HepG2 (cell line): ENCODE measurements at regions not wholly inside any gene's neighbourhood (a gene's known extent, or its start where the extent isn't known, plus 50 kb on each side); places are given as distances from the start of the nearest gene placed in this dataset.

ENCODE experiments used
- ATAC-seq: fragments of 200-7000 bp; cut with Tn5 transposase; 3 replicates; pipeline ENCODE4 v1.9.1; 2020; ENCODE audit warnings: mild to moderate bottlenecking, moderate library complexity
- BruUV-seq: library from RNA; stranded (reverse); fragments of 400-500 nt; replicated peaks from 2 replicates; lab custom pipeline; 2021; lab: Mats Ljungman, UMichigan
- CTCF ChIA-PET: fragments of 300-600 bp; formaldehyde crosslinking; extraction: SDS; loops from one replicate; lab custom pipeline; 2021; ENCODE audit warnings: low total read pairs, inconsistent platforms, low intra/inter-chr PET ratio; lab: Yijun Ruan, JAX
- POLR2A ChIA-PET: fragments of 350-600 bp; sonication (Branson Sonifier 250); formaldehyde crosslinking; loops from one replicate; lab custom pipeline; 2020; ENCODE audit warnings: antibody characterized with exemption, inconsistent platforms; lab: Yijun Ruan, JAX
- DNase-seq: peaks from one replicate; pipeline ENCODE4 v3.0.0-alpha.2; 2015; ENCODE audit warnings: low spot score
- FAIRE-seq: peaks from 3 replicates; lab custom pipeline; 2011; peaks lifted over from hg19 to GRCh38; lab: Jason Lieb, UNC
- H2AFZ ChIP-seq: one replicate; pipeline ENCODE4 v1.6.1; 2011; ENCODE audit warnings: low read length, inconsistent platforms
- H3K27ac ChIP-seq: fragments of 300-600 bp; 3 replicates; pipeline ENCODE4 v1.8.0; 2011; ENCODE audit warnings: mixed run types, mild to moderate bottlenecking, mixed read lengths, low read length, inconsistent platforms; ENCODE audit not compliant: insufficient read depth; ENCODE audit errors: extremely low read length
- H3K27me3 ChIP-seq, 2 experiments: fragments of 200-600 bp in 1 of 2; 2 replicates in 1 of 2; 3 replicates in 1 of 2; pipeline versions ENCODE4 v1.6.0 to v1.8.0; 2011; ENCODE audit warnings: low read length in 2 of 2, mild to moderate bottlenecking in 2 of 2, moderate library complexity in 2 of 2, inconsistent platforms in 1 of 2; ENCODE audit not compliant: insufficient read depth in 2 of 2, control insufficient read depth in 1 of 2
- H3K36me3 ChIP-seq, 2 experiments: fragments of 200-600 bp in 1 of 2; replicated peaks in 1 of 2; 2 replicates in 1 of 2; 3 replicates in 1 of 2; pipeline versions ENCODE4 v1.5.1 to v1.8.0; 2011; ENCODE audit warnings: low read length in 2 of 2, inconsistent platforms in 1 of 2; ENCODE audit not compliant: insufficient read depth in 2 of 2, control insufficient read depth in 1 of 2
- H3K4me1 ChIP-seq: 2 replicates; pipeline ENCODE4 v1.5.1; 2012; ENCODE audit warnings: low read length, inconsistent platforms; ENCODE audit not compliant: insufficient read depth
- H3K4me2 ChIP-seq: 2 replicates; pipeline ENCODE4 v1.6.0; 2011; ENCODE audit warnings: low read depth, low read length, inconsistent platforms
- H3K4me3 ChIP-seq, 3 experiments: fragments of 200-600 bp in 1 of 3; sonication (generic), shearing (Covaris generic) in 1 of 3; replicated peaks in 1 of 3; 2 replicates each; pipeline ENCODE4 v1.5.1; 2011 to 2016; ENCODE audit warnings: low read length in 3 of 3, inconsistent platforms in 2 of 3, low read depth in 2 of 3, mild to moderate bottlenecking in 2 of 3, control low read depth in 1 of 3, mixed read lengths in 1 of 3; ENCODE audit not compliant: insufficient read depth in 1 of 3
- H3K79me2 ChIP-seq: one replicate; pipeline ENCODE4 v1.6.1; 2011; ENCODE audit warnings: low read length, inconsistent platforms; ENCODE audit not compliant: insufficient read depth
- H3K9ac ChIP-seq: 2 replicates; pipeline ENCODE4 v1.6.0; 2011; ENCODE audit warnings: mild to moderate bottlenecking, low read depth, low read length, inconsistent platforms; ENCODE audit not compliant: insufficient read depth
- H3K9me3 ChIP-seq: 2 replicates; pipeline ENCODE4 v1.5.1; 2012; ENCODE audit warnings: mild to moderate bottlenecking, low read length
- H4K20me1 ChIP-seq: 2 replicates; pipeline ENCODE4 v1.6.0; 2011; ENCODE audit warnings: inconsistent platforms, mild to moderate bottlenecking, low read length, moderate library complexity; ENCODE audit not compliant: insufficient read depth
- AGO1 ChIP-seq: fragments of 200-400 bp; formaldehyde crosslinking; IDR thresholded peaks from 2 replicates; pipeline ENCODE4 v1.6.1; 2017; ENCODE audit warnings: mild to moderate bottlenecking, low read depth, low read length, moderate library complexity; ENCODE audit not compliant: poor library complexity, severe bottlenecking
- ATM ChIP-seq: fragments of 450-650 bp; IDR thresholded peaks from 2 replicates; pipeline ENCODE4 v1.7.1; 2017; ENCODE audit warnings: mild to moderate bottlenecking, borderline replicate concordance
- EEA1 ChIP-seq: sonication (generic); formaldehyde crosslinking; IDR thresholded peaks from 2 replicates; pipeline ENCODE4 v1.5.1; 2020; ENCODE audit warnings: mild to moderate bottlenecking, missing genetic modification reagents, borderline replicate concordance
- FOXJ3 ChIP-seq: sonication (generic); formaldehyde crosslinking; IDR thresholded peaks from 2 replicates; pipeline ENCODE4 v1.4.0; 2020; ENCODE audit warnings: missing genetic modification reagents, mild to moderate bottlenecking, borderline replicate concordance
- KLF16 ChIP-seq, 2 experiments: sonication (generic) in 1 of 2; formaldehyde crosslinking in 1 of 2; IDR thresholded peaks; 2 replicates each; pipeline versions ENCODE4 v1.6.1 to v1.8.0; 2016 to 2023; ENCODE audit warnings: missing genetic modification reagents in 2 of 2, missing compliant biosample characterization in 1 of 2
- MXI1 ChIP-seq: IDR thresholded peaks from 3 replicates; pipeline ENCODE4 v1.6.1; 2012; ENCODE audit warnings: low read depth, low read length, inconsistent platforms, borderline replicate concordance
- NCOA1 ChIP-seq: sonication (generic); formaldehyde crosslinking; IDR thresholded peaks from 2 replicates; pipeline ENCODE4 v1.9.0; 2021; ENCODE audit warnings: missing genetic modification reagents
- SMAD1 ChIP-seq: sonication (generic); formaldehyde crosslinking; IDR thresholded peaks from 2 replicates; pipeline ENCODE4 v1.4.0; 2020; ENCODE audit warnings: missing genetic modification reagents, low read depth, mild to moderate bottlenecking, borderline replicate concordance
- SMC3 ChIP-seq: IDR thresholded peaks from 2 replicates; pipeline ENCODE4 v1.6.1; 2011; ENCODE audit warnings: low read length, improper control_type of control experiment
- SMYD3 ChIP-seq: sonication (generic); formaldehyde crosslinking; IDR thresholded peaks from 2 replicates; pipeline ENCODE4 v1.8.1; 2023; ENCODE audit warnings: mild to moderate bottlenecking, missing genetic modification reagents
- ZMYM2 ChIP-seq: sonication (generic); formaldehyde crosslinking; IDR thresholded peaks from 2 replicates; pipeline ENCODE4 v1.8.0; 2022; ENCODE audit warnings: mild to moderate bottlenecking, missing genetic modification reagents
- ZNF20 ChIP-seq: sonication (generic); formaldehyde crosslinking; IDR thresholded peaks from 2 replicates; pipeline ENCODE4 v1.4.0; 2020; ENCODE audit warnings: mild to moderate bottlenecking, moderate library complexity, missing genetic modification reagents
- ZNF567 ChIP-seq: sonication (generic); formaldehyde crosslinking; IDR thresholded peaks from 2 replicates; pipeline ENCODE4 v1.8.1; 2023; ENCODE audit warnings: mild to moderate bottlenecking, missing genetic modification reagents, borderline replicate concordance
- ZNF747 ChIP-seq: sonication (generic); formaldehyde crosslinking; IDR thresholded peaks from 2 replicates; pipeline ENCODE4 v1.8.1; 2023; ENCODE audit warnings: missing genetic modification reagents, mild to moderate bottlenecking, borderline replicate concordance
- ZNF781 ChIP-seq: sonication (generic); formaldehyde crosslinking; IDR thresholded peaks from 2 replicates; pipeline ENCODE4 v1.5.1; 2020; ENCODE audit warnings: borderline replicate concordance, mild to moderate bottlenecking, missing genetic modification reagents; ENCODE audit errors: not compliant biosample characterization
- ZSCAN25 ChIP-seq: sonication (generic); formaldehyde crosslinking; IDR thresholded peaks from 2 replicates; pipeline ENCODE4 v1.8.0; 2022; ENCODE audit warnings: mild to moderate bottlenecking, missing genetic modification reagents
- in situ Hi-C: cut with HindIII; loops from 2 replicates; pipeline ENCODE4 v1.10.0; 2017; ENCODE audit warnings: low pct_unique_long_range_greater_than_20kb; ENCODE audit not compliant: extremely low pct_ligation_motif_present
- intact Hi-C: fragments of 100-400 bp; cut with micrococcal nuclease; formaldehyde crosslinking; loops from one replicate; pipeline ENCODE4 v1.10.0; 2022; ENCODE audit not compliant: unreplicated experiment
- TF ChIP-seq, protein P1 (sequence below): IDR thresholded peaks from 2 replicates; pipeline ENCODE4 v1.6.1; 2016; ENCODE audit warnings: mild to moderate bottlenecking, missing biosample characterization, missing genetic modification reagents
- TF ChIP-seq, protein P2 (sequence below): sonication (generic); formaldehyde crosslinking; IDR thresholded peaks from 2 replicates; pipeline ENCODE4 v1.4.0; 2020; ENCODE audit warnings: mild to moderate bottlenecking, missing genetic modification reagents
- TF ChIP-seq, protein P3 (sequence below): sonication (generic); formaldehyde crosslinking; IDR thresholded peaks from 2 replicates; pipeline ENCODE4 v1.8.1; 2023; ENCODE audit warnings: mild to moderate bottlenecking, inconsistent platforms, moderate library complexity, missing genetic modification reagents, borderline replicate concordance
- TF ChIP-seq, protein P4 (sequence below): sonication (generic); formaldehyde crosslinking; IDR thresholded peaks from 2 replicates; pipeline ENCODE4 v1.8.0; 2022; ENCODE audit warnings: mild to moderate bottlenecking, missing genetic modification reagents, moderate library complexity

DNA sequence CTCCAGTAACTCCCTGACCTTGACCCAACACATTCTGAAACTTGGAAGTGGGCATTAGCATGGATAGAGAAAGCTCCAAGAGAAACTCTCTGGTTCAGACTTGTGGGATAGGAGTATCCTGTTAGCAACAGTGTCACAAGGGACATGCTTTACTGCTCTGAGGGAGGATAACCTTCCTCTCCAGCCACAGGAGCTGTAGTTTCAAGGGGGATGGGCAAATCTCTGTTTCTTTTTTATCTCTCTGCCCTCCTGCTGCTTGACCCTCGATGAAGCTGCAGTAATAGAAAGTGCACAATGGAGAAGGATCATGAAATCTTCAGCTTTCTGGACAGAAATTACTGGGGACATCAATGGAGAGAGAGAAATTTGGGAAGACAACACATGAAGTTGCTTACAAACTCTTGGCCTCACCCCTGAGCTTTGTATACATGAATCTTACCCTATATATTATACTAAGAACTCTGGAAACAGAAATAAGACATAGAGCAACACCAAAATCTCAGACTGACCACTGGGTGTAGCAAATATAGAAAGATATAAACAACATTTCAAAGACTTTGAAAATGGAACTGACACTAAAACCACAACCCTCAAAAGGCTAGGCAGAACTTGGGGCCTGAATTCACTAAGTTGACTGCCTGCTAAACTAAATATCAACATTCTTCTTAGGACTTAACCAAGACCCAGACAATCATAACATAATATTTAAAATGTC, 471.0 kb upstream of the MEF2C start (continued):
- TF ChIP-seq ATM (no peak), ZMYM2 (CRISPR knock-in tag) (no peak), ZSCAN25 (CRISPR knock-in tag) (no peak)
- TF ChIP-seq, protein P1, sequence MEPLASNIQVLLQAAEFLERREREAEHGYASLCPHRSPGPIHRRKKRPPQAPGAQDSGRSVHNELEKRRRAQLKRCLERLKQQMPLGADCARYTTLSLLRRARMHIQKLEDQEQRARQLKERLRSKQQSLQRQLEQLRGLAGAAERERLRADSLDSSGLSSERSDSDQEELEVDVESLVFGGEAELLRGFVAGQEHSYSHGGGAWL (CRISPR knock-in tag): no peak

DNA sequence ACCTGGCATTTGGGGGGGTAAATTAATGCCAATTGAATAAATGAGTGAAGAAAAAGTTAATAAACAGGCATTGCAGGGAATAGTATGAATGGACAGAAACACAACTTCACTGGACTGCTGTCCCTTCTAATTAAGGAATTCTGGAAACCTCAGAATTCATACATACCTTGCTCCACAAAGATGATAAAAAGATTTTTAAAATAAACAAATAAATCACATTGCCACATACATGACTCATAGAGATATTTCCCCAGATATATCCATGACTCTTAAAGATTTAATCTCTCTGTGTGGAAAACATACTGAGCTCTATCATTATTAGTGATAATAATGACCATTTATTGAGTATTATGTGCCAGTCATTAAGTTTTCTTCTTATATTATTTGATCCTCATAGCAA, 469.0 kb upstream of the MEF2C start:
- Histone ChIP-seq H4K20me1 (no peaks in the 10 kb centered on the region), H3K9me3 (no peaks in the 10 kb centered on the region), H3K9ac (no peak overlapping the region), H3K27ac (no peak overlapping the region), H3K4me3 (no peak overlapping the region), H2AFZ (no peak overlapping the region), H3K4me1 (no peaks in the 10 kb centered on the region), H3K79me2 (no peaks in the 10 kb centered on the region), H3K36me3 (no peaks in the 10 kb centered on the region), H3K27me3 (no peaks in the 10 kb centered on the region; a peak in 1 of 5 replicates), H3K4me2 (no peak overlapping the region)
- DNase-seq (no peak), ATAC-seq (no peak), FAIRE-seq (no peak)
- in situ Hi-C loops (no loop called here), intact Hi-C loops (no loop called here)
- POLR2A ChIA-PET: no interaction called here
- no TSS peak for BruUV-seq
- CTCF ChIA-PET: no interaction called here
- no peak for TF ChIP-seq EEA1 (CRISPR knock-in tag)
- TF ChIP-seq, protein P2, sequence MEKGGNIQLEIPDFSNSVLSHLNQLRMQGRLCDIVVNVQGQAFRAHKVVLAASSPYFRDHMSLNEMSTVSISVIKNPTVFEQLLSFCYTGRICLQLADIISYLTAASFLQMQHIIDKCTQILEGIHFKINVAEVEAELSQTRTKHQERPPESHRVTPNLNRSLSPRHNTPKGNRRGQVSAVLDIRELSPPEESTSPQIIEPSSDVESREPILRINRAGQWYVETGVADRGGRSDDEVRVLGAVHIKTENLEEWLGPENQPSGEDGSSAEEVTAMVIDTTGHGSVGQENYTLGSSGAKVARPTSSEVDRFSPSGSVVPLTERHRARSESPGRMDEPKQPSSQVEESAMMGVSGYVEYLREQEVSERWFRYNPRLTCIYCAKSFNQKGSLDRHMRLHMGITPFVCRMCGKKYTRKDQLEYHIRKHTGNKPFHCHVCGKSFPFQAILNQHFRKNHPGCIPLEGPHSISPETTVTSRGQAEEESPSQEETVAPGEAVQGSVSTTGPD (CRISPR knock-in tag): no peak
- no peak for TF ChIP-seq AGO1
- TF ChIP-seq SMC3: no peak
- no peak for TF ChIP-seq ZNF747 (CRISPR knock-in tag)
- TF ChIP-seq SMAD1 (CRISPR knock-in tag): no peak
- TF ChIP-seq NCOA1 (CRISPR knock-in tag): no peak
- TF ChIP-seq, protein P3, sequence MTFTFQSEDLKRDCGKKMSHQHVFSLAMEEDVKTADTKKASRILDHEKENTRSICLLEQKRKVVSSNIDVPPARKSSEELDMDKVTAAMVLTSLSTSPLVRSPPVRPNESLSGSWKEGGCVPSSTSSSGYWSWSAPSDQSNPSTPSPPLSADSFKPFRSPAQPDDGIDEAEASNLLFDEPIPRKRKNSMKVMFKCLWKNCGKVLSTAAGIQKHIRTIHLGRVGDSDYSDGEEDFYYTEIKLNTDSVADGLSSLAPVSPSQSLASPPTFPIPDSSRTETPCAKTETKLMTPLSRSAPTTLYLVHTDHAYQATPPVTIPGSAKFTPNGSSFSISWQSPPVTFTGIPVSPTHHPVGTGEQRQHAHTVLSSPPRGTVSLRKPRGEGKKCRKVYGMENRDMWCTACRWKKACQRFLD (CRISPR knock-in tag): no peak
- TF ChIP-seq ZNF20 (CRISPR knock-in tag): no peak
- no peak for TF ChIP-seq KLF16 (CRISPR knock-in tag; IDR thresholded peaks at IDR 0.05)
- no peak for TF ChIP-seq SMYD3 (CRISPR knock-in tag)
- TF ChIP-seq ZNF781: no peak
- no peak for TF ChIP-seq FOXJ3 (CRISPR knock-in tag)
- TF ChIP-seq, protein P4, sequence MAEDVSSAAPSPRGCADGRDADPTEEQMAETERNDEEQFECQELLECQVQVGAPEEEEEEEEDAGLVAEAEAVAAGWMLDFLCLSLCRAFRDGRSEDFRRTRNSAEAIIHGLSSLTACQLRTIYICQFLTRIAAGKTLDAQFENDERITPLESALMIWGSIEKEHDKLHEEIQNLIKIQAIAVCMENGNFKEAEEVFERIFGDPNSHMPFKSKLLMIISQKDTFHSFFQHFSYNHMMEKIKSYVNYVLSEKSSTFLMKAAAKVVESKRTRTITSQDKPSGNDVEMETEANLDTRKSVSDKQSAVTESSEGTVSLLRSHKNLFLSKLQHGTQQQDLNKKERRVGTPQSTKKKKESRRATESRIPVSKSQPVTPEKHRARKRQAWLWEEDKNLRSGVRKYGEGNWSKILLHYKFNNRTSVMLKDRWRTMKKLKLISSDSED (CRISPR knock-in tag): no peak
- no peak for TF ChIP-seq MXI1
- TF ChIP-seq ZNF567 (CRISPR knock-in tag): no peak
